WTC11 (cell line): ENCODE measurements at regions not wholly inside any gene's neighbourhood (a gene's known extent, or its start where the extent isn't known, plus 50 kb on each side); places are given as distances from the start of the nearest gene placed in this dataset.

Source experiments
- ELF4 ChIP-seq: sonication (generic); formaldehyde crosslinking; IDR thresholded peaks from 2 replicates; pipeline ENCODE4 v1.8.1; 2022; ENCODE audit warnings: low read depth, mild to moderate bottlenecking, moderate library complexity, missing genetic modification reagents
- JUN ChIP-seq: sonication (generic); formaldehyde crosslinking; IDR thresholded peaks from 2 replicates; pipeline ENCODE4 v1.8.0; 2023; ENCODE audit warnings: mild to moderate bottlenecking, missing genetic modification reagents
- NR2C2 ChIP-seq: sonication (generic); formaldehyde crosslinking; IDR thresholded peaks from 2 replicates; pipeline ENCODE4 v1.8.0; 2022; ENCODE audit warnings: mild to moderate bottlenecking, missing genetic modification reagents
- TF ChIP-seq, protein P1 (sequence below): fragments of 200-600 bp; IDR thresholded peaks from 2 replicates; pipeline ENCODE4 v1.8.0; 2022; ENCODE audit warnings: antibody characterized with exemption
- TF ChIP-seq, protein P2 (sequence below): sonication (generic); formaldehyde crosslinking; IDR thresholded peaks from 2 replicates; pipeline ENCODE4 v1.8.1; 2023; ENCODE audit warnings: mild to moderate bottlenecking, missing genetic modification reagents, moderate library complexity
- TF ChIP-seq, protein P3 (sequence below): sonication (generic); formaldehyde crosslinking; IDR thresholded peaks from 2 replicates; pipeline ENCODE4 v1.8.0; 2022; ENCODE audit warnings: mild to moderate bottlenecking, missing genetic modification reagents
- TF ChIP-seq, protein P4 (sequence below): sonication (generic); formaldehyde crosslinking; IDR thresholded peaks from 2 replicates; pipeline ENCODE4 v1.8.0; 2022; ENCODE audit warnings: missing genetic modification reagents
- TF ChIP-seq, protein P5 (sequence below): fragments of 250-450 bp; sonication (Bioruptor Pico); IDR thresholded peaks from 2 replicates; pipeline ENCODE4 v1.8.0; 2021; ENCODE audit warnings: mild to moderate bottlenecking
- TF ChIP-seq, protein P6 (sequence below): sonication (generic); formaldehyde crosslinking; IDR thresholded peaks from 2 replicates; pipeline ENCODE4 v1.8.1; 2023; ENCODE audit warnings: mild to moderate bottlenecking, moderate library complexity, missing genetic modification reagents

DNA sequence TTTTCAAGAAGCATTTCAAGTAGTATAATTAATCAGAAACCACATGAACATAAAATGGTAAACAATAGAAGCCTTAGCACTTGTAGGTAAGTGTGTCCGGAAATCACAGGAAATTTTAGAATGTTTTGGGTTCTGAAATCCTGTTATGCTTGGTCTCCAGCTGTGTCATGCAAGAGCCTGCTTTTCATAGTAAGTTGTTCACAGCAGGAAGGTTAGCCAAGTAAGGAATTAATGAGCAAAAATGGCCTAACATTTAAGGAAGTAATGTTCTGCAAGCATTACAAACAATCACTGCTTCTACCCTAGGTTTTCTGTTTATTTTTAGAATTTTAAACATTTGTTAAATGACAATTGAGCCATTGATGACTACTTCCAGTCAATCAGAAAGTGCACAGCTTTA lies 669.5 kb downstream of the SLCO4C1 start:
- TF ChIP-seq, protein P1, sequence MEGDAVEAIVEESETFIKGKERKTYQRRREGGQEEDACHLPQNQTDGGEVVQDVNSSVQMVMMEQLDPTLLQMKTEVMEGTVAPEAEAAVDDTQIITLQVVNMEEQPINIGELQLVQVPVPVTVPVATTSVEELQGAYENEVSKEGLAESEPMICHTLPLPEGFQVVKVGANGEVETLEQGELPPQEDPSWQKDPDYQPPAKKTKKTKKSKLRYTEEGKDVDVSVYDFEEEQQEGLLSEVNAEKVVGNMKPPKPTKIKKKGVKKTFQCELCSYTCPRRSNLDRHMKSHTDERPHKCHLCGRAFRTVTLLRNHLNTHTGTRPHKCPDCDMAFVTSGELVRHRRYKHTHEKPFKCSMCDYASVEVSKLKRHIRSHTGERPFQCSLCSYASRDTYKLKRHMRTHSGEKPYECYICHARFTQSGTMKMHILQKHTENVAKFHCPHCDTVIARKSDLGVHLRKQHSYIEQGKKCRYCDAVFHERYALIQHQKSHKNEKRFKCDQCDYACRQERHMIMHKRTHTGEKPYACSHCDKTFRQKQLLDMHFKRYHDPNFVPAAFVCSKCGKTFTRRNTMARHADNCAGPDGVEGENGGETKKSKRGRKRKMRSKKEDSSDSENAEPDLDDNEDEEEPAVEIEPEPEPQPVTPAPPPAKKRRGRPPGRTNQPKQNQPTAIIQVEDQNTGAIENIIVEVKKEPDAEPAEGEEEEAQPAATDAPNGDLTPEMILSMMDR = no peak
- TF ChIP-seq, protein P2, sequence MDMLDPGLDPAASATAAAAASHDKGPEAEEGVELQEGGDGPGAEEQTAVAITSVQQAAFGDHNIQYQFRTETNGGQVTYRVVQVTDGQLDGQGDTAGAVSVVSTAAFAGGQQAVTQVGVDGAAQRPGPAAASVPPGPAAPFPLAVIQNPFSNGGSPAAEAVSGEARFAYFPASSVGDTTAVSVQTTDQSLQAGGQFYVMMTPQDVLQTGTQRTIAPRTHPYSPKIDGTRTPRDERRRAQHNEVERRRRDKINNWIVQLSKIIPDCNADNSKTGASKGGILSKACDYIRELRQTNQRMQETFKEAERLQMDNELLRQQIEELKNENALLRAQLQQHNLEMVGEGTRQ (CRISPR knock-in tag) = no peak
- TF ChIP-seq NR2C2 (CRISPR knock-in tag) = no peak
- TF ChIP-seq, protein P3, sequence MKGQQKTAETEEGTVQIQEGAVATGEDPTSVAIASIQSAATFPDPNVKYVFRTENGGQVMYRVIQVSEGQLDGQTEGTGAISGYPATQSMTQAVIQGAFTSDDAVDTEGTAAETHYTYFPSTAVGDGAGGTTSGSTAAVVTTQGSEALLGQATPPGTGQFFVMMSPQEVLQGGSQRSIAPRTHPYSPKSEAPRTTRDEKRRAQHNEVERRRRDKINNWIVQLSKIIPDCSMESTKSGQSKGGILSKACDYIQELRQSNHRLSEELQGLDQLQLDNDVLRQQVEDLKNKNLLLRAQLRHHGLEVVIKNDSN (CRISPR knock-in tag) = no peak
- TF ChIP-seq, protein P4, sequence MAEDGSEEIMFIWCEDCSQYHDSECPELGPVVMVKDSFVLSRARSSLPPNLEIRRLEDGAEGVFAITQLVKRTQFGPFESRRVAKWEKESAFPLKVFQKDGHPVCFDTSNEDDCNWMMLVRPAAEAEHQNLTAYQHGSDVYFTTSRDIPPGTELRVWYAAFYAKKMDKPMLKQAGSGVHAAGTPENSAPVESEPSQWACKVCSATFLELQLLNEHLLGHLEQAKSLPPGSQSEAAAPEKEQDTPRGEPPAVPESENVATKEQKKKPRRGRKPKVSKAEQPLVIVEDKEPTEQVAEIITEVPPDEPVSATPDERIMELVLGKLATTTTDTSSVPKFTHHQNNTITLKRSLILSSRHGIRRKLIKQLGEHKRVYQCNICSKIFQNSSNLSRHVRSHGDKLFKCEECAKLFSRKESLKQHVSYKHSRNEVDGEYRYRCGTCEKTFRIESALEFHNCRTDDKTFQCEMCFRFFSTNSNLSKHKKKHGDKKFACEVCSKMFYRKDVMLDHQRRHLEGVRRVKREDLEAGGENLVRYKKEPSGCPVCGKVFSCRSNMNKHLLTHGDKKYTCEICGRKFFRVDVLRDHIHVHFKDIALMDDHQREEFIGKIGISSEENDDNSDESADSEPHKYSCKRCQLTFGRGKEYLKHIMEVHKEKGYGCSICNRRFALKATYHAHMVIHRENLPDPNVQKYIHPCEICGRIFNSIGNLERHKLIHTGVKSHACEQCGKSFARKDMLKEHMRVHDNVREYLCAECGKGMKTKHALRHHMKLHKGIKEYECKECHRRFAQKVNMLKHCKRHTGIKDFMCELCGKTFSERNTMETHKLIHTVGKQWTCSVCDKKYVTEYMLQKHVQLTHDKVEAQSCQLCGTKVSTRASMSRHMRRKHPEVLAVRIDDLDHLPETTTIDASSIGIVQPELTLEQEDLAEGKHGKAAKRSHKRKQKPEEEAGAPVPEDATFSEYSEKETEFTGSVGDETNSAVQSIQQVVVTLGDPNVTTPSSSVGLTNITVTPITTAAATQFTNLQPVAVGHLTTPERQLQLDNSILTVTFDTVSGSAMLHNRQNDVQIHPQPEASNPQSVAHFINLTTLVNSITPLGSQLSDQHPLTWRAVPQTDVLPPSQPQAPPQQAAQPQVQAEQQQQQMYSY (CRISPR knock-in tag) = no peak
- TF ChIP-seq ELF4 (CRISPR knock-in tag) = no peak
- TF ChIP-seq, protein P5, sequence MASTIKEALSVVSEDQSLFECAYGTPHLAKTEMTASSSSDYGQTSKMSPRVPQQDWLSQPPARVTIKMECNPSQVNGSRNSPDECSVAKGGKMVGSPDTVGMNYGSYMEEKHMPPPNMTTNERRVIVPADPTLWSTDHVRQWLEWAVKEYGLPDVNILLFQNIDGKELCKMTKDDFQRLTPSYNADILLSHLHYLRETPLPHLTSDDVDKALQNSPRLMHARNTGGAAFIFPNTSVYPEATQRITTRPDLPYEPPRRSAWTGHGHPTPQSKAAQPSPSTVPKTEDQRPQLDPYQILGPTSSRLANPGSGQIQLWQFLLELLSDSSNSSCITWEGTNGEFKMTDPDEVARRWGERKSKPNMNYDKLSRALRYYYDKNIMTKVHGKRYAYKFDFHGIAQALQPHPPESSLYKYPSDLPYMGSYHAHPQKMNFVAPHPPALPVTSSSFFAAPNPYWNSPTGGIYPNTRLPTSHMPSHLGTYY (CRISPR knock-in tag) = no peak
- no peak for TF ChIP-seq JUN (CRISPR knock-in tag)
- TF ChIP-seq, protein P6, sequence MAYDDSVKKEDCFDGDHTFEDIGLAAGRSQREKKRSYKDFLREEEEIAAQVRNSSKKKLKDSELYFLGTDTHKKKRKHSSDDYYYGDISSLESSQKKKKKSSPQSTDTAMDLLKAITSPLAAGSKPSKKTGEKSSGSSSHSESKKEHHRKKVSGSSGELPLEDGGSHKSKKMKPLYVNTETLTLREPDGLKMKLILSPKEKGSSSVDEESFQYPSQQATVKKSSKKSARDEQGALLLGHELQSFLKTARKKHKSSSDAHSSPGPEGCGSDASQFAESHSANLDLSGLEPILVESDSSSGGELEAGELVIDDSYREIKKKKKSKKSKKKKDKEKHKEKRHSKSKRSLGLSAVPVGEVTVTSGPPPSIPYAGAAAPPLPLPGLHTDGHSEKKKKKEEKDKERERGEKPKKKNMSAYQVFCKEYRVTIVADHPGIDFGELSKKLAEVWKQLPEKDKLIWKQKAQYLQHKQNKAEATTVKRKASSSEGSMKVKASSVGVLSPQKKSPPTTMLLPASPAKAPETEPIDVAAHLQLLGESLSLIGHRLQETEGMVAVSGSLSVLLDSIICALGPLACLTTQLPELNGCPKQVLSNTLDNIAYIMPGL (CRISPR knock-in tag) = no peak
